PC-3 (cell line): ENCODE measurements at regions not wholly inside any gene's neighbourhood (a gene's known extent, or its start where the extent isn't known, plus 50 kb on each side); places are given as distances from the start of the nearest gene placed in this dataset.

Experiments used
- ATAC-seq: fragments of 200-7000 bp; cut with Tn5 transposase; 2 replicates; pipeline ENCODE4 v1.9.1; 2020; ENCODE audit warnings: mild to moderate bottlenecking, moderate library complexity
- BruUV-seq: library from RNA; stranded (reverse); fragments of 400-500 nt; replicated peaks from 2 replicates; lab custom pipeline; 2021; lab: Mats Ljungman, UMichigan
- CTCF ChIA-PET: fragments of 300-600 bp; sonication (Branson Sonifier 250); formaldehyde crosslinking; loops from one replicate; lab custom pipeline; 2022; ENCODE audit warnings: antibody characterized with exemption; lab: Charles Lee
- POLR2A ChIA-PET: fragments of 300-600 bp; sonication (Branson Sonifier 250); formaldehyde crosslinking; loops from one replicate; lab custom pipeline; 2022; ENCODE audit warnings: antibody characterized with exemption; ENCODE audit not compliant: unreplicated experiment; lab: Charles Lee
- DNase-seq: peaks from one replicate; pipeline ENCODE4 v3.0.0-alpha.2; 2015
- H2AFZ ChIP-seq: fragments of 300-600 bp; sonication (generic); 2 replicates; pipeline ENCODE4 v1.6.0; 2016; ENCODE audit warnings: antibody characterized with exemption, low read length
- H3F3A ChIP-seq: fragments of 300-600 bp; sonication (generic); one replicate; pipeline ENCODE4 v1.6.0; 2017; ENCODE audit warnings: antibody characterized with exemption, low read length, control low read depth, mild to moderate bottlenecking; ENCODE audit not compliant: unreplicated experiment
- H3K27ac ChIP-seq: fragments of 300-600 bp; sonication (generic); 2 replicates; pipeline ENCODE4 v1.5.1; 2016; ENCODE audit warnings: mild to moderate bottlenecking, low read length
- H3K27me3 ChIP-seq: fragments of 300-600 bp; sonication (generic); 2 replicates; pipeline ENCODE4 v1.6.1; 2016; ENCODE audit warnings: low read length, mixed read lengths
- H3K36me3 ChIP-seq: fragments of 300-600 bp; sonication (generic); 2 replicates; pipeline ENCODE4 v1.6.1; 2016; ENCODE audit warnings: low read depth, mixed run types, low read length, mixed read lengths
- H3K4me1 ChIP-seq: fragments of 300-600 bp; sonication (generic); 2 replicates; pipeline ENCODE4 v1.5.1; 2016; ENCODE audit warnings: low read length; ENCODE audit not compliant: insufficient read depth
- H3K4me2 ChIP-seq: fragments of 300-600 bp; sonication (generic); 2 replicates; pipeline ENCODE4 v1.6.0; 2016; ENCODE audit warnings: low read length
- H3K4me3 ChIP-seq: fragments of 300-600 bp; sonication (generic); 2 replicates; pipeline ENCODE4 v1.5.1; 2016; ENCODE audit warnings: mild to moderate bottlenecking, low read length, mixed read lengths
- H3K79me2 ChIP-seq: fragments of 300-600 bp; sonication (generic); 2 replicates; pipeline ENCODE4 v1.6.1; 2017; ENCODE audit warnings: low read length, mixed read lengths
- H3K9ac ChIP-seq: fragments of 300-600 bp; sonication (generic); 2 replicates; pipeline ENCODE4 v1.6.0; 2016; ENCODE audit warnings: mild to moderate bottlenecking, low read length
- H3K9me2 ChIP-seq: fragments of 300-600 bp; sonication (generic); replicated peaks from 2 replicates; pipeline ENCODE4 v1.6.1; 2016; ENCODE audit warnings: mixed run types, low read length, mixed read lengths
- H3K9me3 ChIP-seq: fragments of 300-600 bp; sonication (generic); 2 replicates; pipeline ENCODE4 v1.6.1; 2016; ENCODE audit warnings: low read length, mixed read lengths
- H4K20me1 ChIP-seq: fragments of 300-600 bp; sonication (generic); 2 replicates; pipeline ENCODE4 v1.6.1; 2016; ENCODE audit warnings: low read length, mixed read lengths
- CTCF ChIP-seq: fragments of 300-600 bp; sonication (generic); conservative IDR thresholded peaks from 2 replicates; pipeline ENCODE4 v1.5.1; 2017; ENCODE audit warnings: antibody characterized with exemption, low read depth, mild to moderate bottlenecking, low read length
- EZH2 ChIP-seq: fragments of 300-600 bp; sonication (generic); IDR thresholded peaks from one replicate; pipeline ENCODE4 v1.6.1; 2017; ENCODE audit warnings: antibody characterized with exemption, mild to moderate bottlenecking, low read length; ENCODE audit not compliant: unreplicated experiment
- EZH2phosphoT487 ChIP-seq: fragments of 300-600 bp; sonication (generic); IDR thresholded peaks from 2 replicates; pipeline ENCODE4 v1.6.1; 2018; ENCODE audit warnings: mild to moderate bottlenecking, antibody characterized with exemption, low read length, borderline replicate concordance
- intact Hi-C: fragments of 100-400 bp; cut with micrococcal nuclease; formaldehyde crosslinking; loops from 2 replicates; pipeline ENCODE4 v1.9.0; 2023

DNA sequence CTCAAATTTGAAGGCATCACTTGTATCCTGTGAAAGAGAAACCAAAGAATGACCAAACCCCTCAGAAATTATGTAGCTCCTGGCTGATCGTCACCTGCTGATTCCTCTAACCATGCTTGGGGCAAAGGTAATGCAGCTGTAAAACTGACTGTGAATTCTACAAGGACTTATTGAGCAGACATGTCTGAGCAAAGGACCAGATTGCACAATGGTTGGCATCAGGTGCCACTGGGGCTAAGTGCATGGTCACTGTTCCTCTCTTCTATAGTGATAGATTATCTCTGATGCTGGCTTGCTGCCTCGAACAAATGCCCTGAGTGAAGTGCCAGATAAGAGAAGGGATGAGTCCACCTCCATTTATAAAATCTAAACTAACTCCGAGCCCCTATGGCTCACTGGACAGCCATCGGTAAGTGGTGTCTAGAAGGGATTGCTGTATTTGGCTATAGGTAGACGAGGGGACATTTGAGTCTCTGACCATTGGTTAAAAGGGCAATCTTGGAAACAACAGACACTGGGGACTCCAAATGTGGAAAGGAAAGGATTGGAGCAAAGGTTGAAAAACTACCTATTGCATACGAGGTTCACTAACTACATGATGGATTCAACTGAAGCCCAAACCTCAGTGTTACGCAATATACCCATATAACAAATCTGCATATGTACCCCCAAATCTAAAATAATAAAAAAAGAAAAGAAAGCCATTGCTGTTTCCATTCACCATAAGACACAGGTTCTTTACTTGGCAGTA is 110.7 kb upstream of the IGSF1 start:
- Histone ChIP-seq H4K20me1 (no peaks in the 10 kb centered on the region), H3K4me3 (no peak overlapping the region), H3K9me2 (no peaks in the 10 kb centered on the region), H3K36me3 (no peaks in the 10 kb centered on the region), H3K4me1 (no peaks in the 10 kb centered on the region), H3K9ac (no peak overlapping the region), H3K4me2 (no peak overlapping the region), H2AFZ (no peak overlapping the region), H3F3A (no peaks in the 10 kb centered on the region), H3K27ac (no peak overlapping the region), H3K9me3 (no peaks in the 10 kb centered on the region), H3K79me2 (no peaks in the 10 kb centered on the region), H3K27me3 (no peaks in the 10 kb centered on the region)
- ChIA-PET CTCF (no interaction called here), POLR2A (no interaction called here)
- intact Hi-C loops = no loop called here
- TF ChIP-seq EZH2 (no peak), CTCF (no peak), EZH2phosphoT487 (no peak)
- no peak for DNase-seq
- BruUV-seq = no TSS peak
- ATAC-seq = no peak

- BruUV-seq = no TSS peak
- POLR2A ChIA-PET = no interaction called here
- TF ChIP-seq CTCF (no peak), EZH2 (no peak), EZH2phosphoT487 (no peak)
- Histone ChIP-seq H4K20me1 (no peaks in the 10 kb centered on the region), H3K4me3 (no peak overlapping the region), H3K36me3 (no peaks in the 10 kb centered on the region), H3K9me3 (no peaks in the 10 kb centered on the region), H2AFZ (no peak overlapping the region), H3K4me2 (no peak overlapping the region), H3K27ac (no peak overlapping the region), H3K9ac (no peak overlapping the region), H3K79me2 (no peaks in the 10 kb centered on the region), H3K9me2 (no peaks in the 10 kb centered on the region), H3F3A (no peaks in the 10 kb centered on the region), H3K4me1 (no peaks in the 10 kb centered on the region), H3K27me3 (no peaks in the 10 kb centered on the region)
- ATAC-seq = no peak
- CTCF ChIA-PET = no interaction called here
- DNase-seq = no peak
- intact Hi-C loops = no loop called here
Measured at GRCh38 chrX:131402124-131402811, 113.2 kb upstream of the IGSF1 start.

- H3K79me2 ChIP-seq = no peaks in the 10 kb centered on the region
- BruUV-seq = no TSS peak
- no peak overlapping the region for H3K27ac ChIP-seq
- no peak overlapping the region for H3K9ac ChIP-seq
- no peaks in the 10 kb centered on the region for H3K9me2 ChIP-seq
- no peaks in the 10 kb centered on the region for H3K36me3 ChIP-seq
- H3K4me1 ChIP-seq = no peaks in the 10 kb centered on the region
- H3K4me3 ChIP-seq = no peak overlapping the region
- intact Hi-C loops = no loop called here
- H3K9me3 ChIP-seq = no peaks in the 10 kb centered on the region
- ATAC-seq = no peak
- H3K4me2 ChIP-seq = no peak overlapping the region
- POLR2A ChIA-PET = no interaction called here
- peak; percentile 1 for DNase-seq
- CTCF ChIA-PET = no interaction called here
- no peaks in the 10 kb centered on the region for H3F3A ChIP-seq
- no peaks in the 10 kb centered on the region for H4K20me1 ChIP-seq
- no peak for TF ChIP-seq EZH2
- no peak for TF ChIP-seq CTCF
- TF ChIP-seq EZH2phosphoT487 = no peak
- H3K27me3 ChIP-seq = no peaks in the 10 kb centered on the region
- H2AFZ ChIP-seq = no peak overlapping the region
Measured at GRCh38 chrX:131405497-131405896, 116.4 kb upstream of the IGSF1 start.
